ENCODE measurements at regions not wholly inside any gene's neighbourhood (a gene's known extent, or its start where the extent isn't known, plus 50 kb on each side); places are given as distances from the start of the nearest gene placed in this dataset.

GRCh38 chrX:35728481-35728880 lies 69.7 kb upstream of the MAGEB16 start:
- no peaks in the 10 kb centered on the region for H3K27me3 ChIP-seq (ENCODE audit: control insufficient read depth in 1 of 2, insufficient read depth in 2 of 2, low read length in 2 of 2)
- no peaks in the 10 kb centered on the region for H3K9me3 ChIP-seq (ENCODE audit: low read length)
- no peak for ATAC-seq
- no peak overlapping the region for H3K27ac ChIP-seq (ENCODE audit: extremely low read length, insufficient read depth, low read length)
- H3K4me3 ChIP-seq (replicated peaks in 1 of 3; ENCODE audit: insufficient read depth in 1 of 3, low read depth in 2 of 3, low read length in 3 of 3): no peak overlapping the region
- intact Hi-C loops (cut with micrococcal nuclease; ENCODE audit: unreplicated experiment) (no loop called here), in situ Hi-C loops (cut with HindIII; ENCODE audit: extremely low pct_ligation_motif_present, low pct_unique_long_range_greater_than_20kb) (no loop called here)
- H2AFZ ChIP-seq (ENCODE audit: low read length): no peak overlapping the region
- no TSS peak for BruUV-seq (replicated peaks)
- POLR2A ChIA-PET: no interaction called here
- no peaks in the 10 kb centered on the region for H3K36me3 ChIP-seq (replicated peaks in 1 of 2; ENCODE audit: control insufficient read depth in 1 of 2, insufficient read depth in 2 of 2, low read length in 2 of 2)
- WGBS (ENCODE audit: low lambda C conversion rate): no CpG with 5 or more reads among the region's 3 CpGs
- no peak for DNase-seq (ENCODE audit: low spot score)
- H3K79me2 ChIP-seq (ENCODE audit: insufficient read depth, low read length): no peaks in the 10 kb centered on the region
- no peak overlapping the region for H3K4me2 ChIP-seq (ENCODE audit: low read depth, low read length)
- no peak for FAIRE-seq
- CTCF ChIA-PET (ENCODE audit: low intra/inter-chr PET ratio, low total read pairs): no interaction called here
- H3K4me1 ChIP-seq (ENCODE audit: insufficient read depth, low read length): no peaks in the 10 kb centered on the region
- H3K9ac ChIP-seq (ENCODE audit: insufficient read depth, low read depth, low read length): no peak overlapping the region
- H4K20me1 ChIP-seq (ENCODE audit: insufficient read depth, low read length): no peaks in the 10 kb centered on the region
- no peak for TF ChIP-seq FOXP1 (IDR thresholded peaks at IDR 0.05)
- no peak for TF ChIP-seq FOXP1 (CRISPR knock-in tag; IDR thresholded peaks at IDR 0.05)
- no peak for TF ChIP-seq SIX4 (CRISPR knock-in tag; IDR thresholded peaks at IDR 0.05)
- TF ChIP-seq ZNF615 (CRISPR knock-in tag; IDR thresholded peaks at IDR 0.05; ENCODE audit: borderline replicate concordance): no peak
- no peak for TF ChIP-seq ZNF205 (CRISPR knock-in tag; IDR thresholded peaks at IDR 0.05)
- TF ChIP-seq ZNF574 (CRISPR knock-in tag; IDR thresholded peaks at IDR 0.05): no peak
- no peak for TF ChIP-seq ZNF501 (CRISPR knock-in tag; IDR thresholded peaks at IDR 0.05)
- TF ChIP-seq, protein P1, sequence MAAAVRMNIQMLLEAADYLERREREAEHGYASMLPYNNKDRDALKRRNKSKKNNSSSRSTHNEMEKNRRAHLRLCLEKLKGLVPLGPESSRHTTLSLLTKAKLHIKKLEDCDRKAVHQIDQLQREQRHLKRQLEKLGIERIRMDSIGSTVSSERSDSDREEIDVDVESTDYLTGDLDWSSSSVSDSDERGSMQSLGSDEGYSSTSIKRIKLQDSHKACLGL (CRISPR knock-in tag; IDR thresholded peaks at IDR 0.05): no peak
- TF ChIP-seq MIER2 (CRISPR knock-in tag; IDR thresholded peaks at IDR 0.05): no peak
- TF ChIP-seq ZNF614 (CRISPR knock-in tag; IDR thresholded peaks at IDR 0.05; ENCODE audit: borderline replicate concordance): no peak
- TF ChIP-seq RBAK (CRISPR knock-in tag; IDR thresholded peaks at IDR 0.05): no peak
- no peak for TF ChIP-seq NR1H2 (CRISPR knock-in tag; IDR thresholded peaks at IDR 0.05; ENCODE audit: borderline replicate concordance, low read depth)
- TF ChIP-seq, protein P2, sequence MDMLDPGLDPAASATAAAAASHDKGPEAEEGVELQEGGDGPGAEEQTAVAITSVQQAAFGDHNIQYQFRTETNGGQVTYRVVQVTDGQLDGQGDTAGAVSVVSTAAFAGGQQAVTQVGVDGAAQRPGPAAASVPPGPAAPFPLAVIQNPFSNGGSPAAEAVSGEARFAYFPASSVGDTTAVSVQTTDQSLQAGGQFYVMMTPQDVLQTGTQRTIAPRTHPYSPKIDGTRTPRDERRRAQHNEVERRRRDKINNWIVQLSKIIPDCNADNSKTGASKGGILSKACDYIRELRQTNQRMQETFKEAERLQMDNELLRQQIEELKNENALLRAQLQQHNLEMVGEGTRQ (IDR thresholded peaks at IDR 0.05; ENCODE audit: low read depth, low read length): no peak
- TF ChIP-seq, protein P2 (CRISPR knock-in tag; IDR thresholded peaks at IDR 0.05; ENCODE audit: borderline replicate concordance): no peak
- TF ChIP-seq, protein P3, sequence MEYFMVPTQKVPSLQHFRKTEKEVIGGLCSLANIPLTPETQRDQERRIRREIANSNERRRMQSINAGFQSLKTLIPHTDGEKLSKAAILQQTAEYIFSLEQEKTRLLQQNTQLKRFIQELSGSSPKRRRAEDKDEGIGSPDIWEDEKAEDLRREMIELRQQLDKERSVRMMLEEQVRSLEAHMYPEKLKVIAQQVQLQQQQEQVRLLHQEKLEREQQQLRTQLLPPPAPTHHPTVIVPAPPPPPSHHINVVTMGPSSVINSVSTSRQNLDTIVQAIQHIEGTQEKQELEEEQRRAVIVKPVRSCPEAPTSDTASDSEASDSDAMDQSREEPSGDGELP (IDR thresholded peaks at IDR 0.05; ENCODE audit: borderline replicate concordance, low read depth): no peak
- no peak for TF ChIP-seq ZNF710 (CRISPR knock-in tag; IDR thresholded peaks at IDR 0.05; ENCODE audit: borderline replicate concordance)

Measured in HepG2 (cell line).